A549 (cell line): ENCODE measurements at regions not wholly inside any gene's neighbourhood (a gene's known extent, or its start where the extent isn't known, plus 50 kb on each side); places are given as distances from the start of the nearest gene placed in this dataset.

Experiments
- CTCF ChIP-seq: fragments of >200 bp; sonication (Bioruptor Twin); formaldehyde crosslinking; IDR thresholded peaks from 3 replicates; pipeline ENCODE4 v1.5.1; 2016
- EP300 ChIP-seq, 2 experiments: fragments of >200 bp; sonication (Bioruptor Twin); formaldehyde crosslinking; IDR thresholded peaks; 2 replicates in 1 of 2; 3 replicates in 1 of 2; pipeline ENCODE4 v1.6.1; 2016 to 2017
- HES2 ChIP-seq: fragments of >200 bp; sonication (Bioruptor Twin); formaldehyde crosslinking; IDR thresholded peaks from 2 replicates; pipeline ENCODE4 v1.6.1; 2016
- JUN ChIP-seq, 2 experiments: fragments of >200 bp; sonication (Bioruptor Twin); formaldehyde crosslinking; IDR thresholded peaks; 2 replicates in 1 of 2; 3 replicates in 1 of 2; pipeline ENCODE4 v1.6.1; 2016 to 2017
- NR3C1 ChIP-seq: fragments of >200 bp; sonication (Bioruptor Twin); formaldehyde crosslinking; IDR thresholded peaks from 3 replicates; pipeline ENCODE4 v1.6.1; 2017
- PHF8 ChIP-seq: fragments of 200-600 bp; sonication (generic); IDR thresholded peaks from 2 replicates; pipeline ENCODE4 v1.6.1; 2016; ENCODE audit warnings: low read depth, mild to moderate bottlenecking, antibody characterized with exemption, moderate library complexity, borderline replicate concordance
- POLR2A ChIP-seq: IDR thresholded peaks from 2 replicates; pipeline ENCODE4 v1.6.1; 2012; ENCODE audit warnings: mild to moderate bottlenecking, low read length

GRCh38 chr4:138757432-138757831 is 258.1 kb upstream of the NOCT start:
- TF ChIP-seq CTCF: no peak
- no peak for TF ChIP-seq JUN (IDR thresholded peaks at IDR 0.05)
- TF ChIP-seq PHF8: no peak
- TF ChIP-seq EP300 (IDR thresholded peaks at IDR 0.05): no peak
- TF ChIP-seq HES2: no peak
- TF ChIP-seq POLR2A: no peak
- no peak for TF ChIP-seq NR3C1
